ENCODE measurements at regions not wholly inside any gene's neighbourhood (a gene's known extent, or its start where the extent isn't known, plus 50 kb on each side); places are given as distances from the start of the nearest gene placed in this dataset.

DNA sequence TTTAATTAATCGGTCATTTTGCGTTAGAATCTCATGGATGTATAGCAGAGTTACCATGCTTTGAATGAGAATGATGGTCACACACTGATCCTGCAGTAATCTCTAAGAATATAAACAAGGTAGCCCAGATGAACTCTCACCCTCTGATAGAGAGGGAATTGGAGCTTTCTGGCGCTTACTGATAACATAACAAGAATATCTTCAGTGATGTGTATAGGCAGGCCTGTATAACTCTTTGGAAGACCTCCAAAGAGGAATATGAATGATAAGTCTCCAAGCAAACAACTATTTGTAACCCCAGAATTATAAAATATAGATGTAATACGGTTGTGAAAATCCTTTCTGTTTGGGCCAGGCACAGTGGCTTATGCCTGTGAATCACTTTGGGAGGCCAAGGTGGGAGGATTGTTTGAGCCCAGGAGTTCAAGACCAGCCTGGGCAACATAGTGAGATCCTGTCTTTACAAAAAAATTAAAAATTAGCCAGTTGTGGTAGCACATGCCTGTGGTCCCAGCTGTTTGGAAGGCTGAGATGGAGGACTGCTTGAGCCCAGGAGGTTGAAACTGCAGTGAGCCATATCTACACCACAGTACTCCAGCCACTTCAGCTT lies 52.5 kb upstream of the LTBP1 start:
- TF ChIP-seq, protein P1, sequence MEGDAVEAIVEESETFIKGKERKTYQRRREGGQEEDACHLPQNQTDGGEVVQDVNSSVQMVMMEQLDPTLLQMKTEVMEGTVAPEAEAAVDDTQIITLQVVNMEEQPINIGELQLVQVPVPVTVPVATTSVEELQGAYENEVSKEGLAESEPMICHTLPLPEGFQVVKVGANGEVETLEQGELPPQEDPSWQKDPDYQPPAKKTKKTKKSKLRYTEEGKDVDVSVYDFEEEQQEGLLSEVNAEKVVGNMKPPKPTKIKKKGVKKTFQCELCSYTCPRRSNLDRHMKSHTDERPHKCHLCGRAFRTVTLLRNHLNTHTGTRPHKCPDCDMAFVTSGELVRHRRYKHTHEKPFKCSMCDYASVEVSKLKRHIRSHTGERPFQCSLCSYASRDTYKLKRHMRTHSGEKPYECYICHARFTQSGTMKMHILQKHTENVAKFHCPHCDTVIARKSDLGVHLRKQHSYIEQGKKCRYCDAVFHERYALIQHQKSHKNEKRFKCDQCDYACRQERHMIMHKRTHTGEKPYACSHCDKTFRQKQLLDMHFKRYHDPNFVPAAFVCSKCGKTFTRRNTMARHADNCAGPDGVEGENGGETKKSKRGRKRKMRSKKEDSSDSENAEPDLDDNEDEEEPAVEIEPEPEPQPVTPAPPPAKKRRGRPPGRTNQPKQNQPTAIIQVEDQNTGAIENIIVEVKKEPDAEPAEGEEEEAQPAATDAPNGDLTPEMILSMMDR (IDR thresholded peaks at IDR 0.05; ENCODE audit: low read depth, low read length, missing control alignments): no peak
- in situ Hi-C loops (cut with HindIII; ENCODE audit: low sequenced_read_pairs): no loop called here
- H3K4me3 ChIP-seq (ENCODE audit: low read depth, low read length): no peak overlapping the region
- no peak for DNase-seq (ENCODE audit: low read depth)

GRCh38 chr2:32895424-32895823 lies 51.3 kb upstream of the LTBP1 start:
- no peak overlapping the region for H3K4me3 ChIP-seq (ENCODE audit: low read depth, low read length)
- in situ Hi-C loops (cut with HindIII; ENCODE audit: low sequenced_read_pairs): no loop called here
- no peak for DNase-seq (ENCODE audit: low read depth)
- TF ChIP-seq, protein P1 (IDR thresholded peaks at IDR 0.05; ENCODE audit: low read depth, low read length, missing control alignments): no peak
